ENCODE measurements at regions not wholly inside any gene's neighbourhood (a gene's known extent, or its start where the extent isn't known, plus 50 kb on each side); places are given as distances from the start of the nearest gene placed in this dataset.

GRCh38 chr10:106311590-106311989 is 852.9 kb downstream of the SORCS1 start:
- Histone ChIP-seq H3K9ac (ENCODE audit: control insufficient read depth, extremely low read depth, insufficient read depth, low read length) (no peak overlapping the region), H3K27me3 (ENCODE audit: control insufficient read depth, extremely low read depth, insufficient read depth, low read length) (no peaks in the 10 kb centered on the region), H3K4me1 (ENCODE audit: control insufficient read depth, extremely low read depth, insufficient read depth, low read length) (no peaks in the 10 kb centered on the region), H3K27ac (ENCODE audit: control insufficient read depth, insufficient read depth, low read length) (no peak overlapping the region), H3K9me3 (ENCODE audit: control insufficient read depth, low read depth, low read length) (no peaks in the 10 kb centered on the region), H3K36me3 (ENCODE audit: control insufficient read depth in 2 of 2, extremely low read depth in 1 of 2, insufficient read depth in 2 of 2, low read length in 2 of 2) (no peaks in the 10 kb centered on the region), H3K4me2 (ENCODE audit: control insufficient read depth, extremely low read depth, insufficient read depth, low read depth, low read length) (no peak overlapping the region), H2AFZ (ENCODE audit: control insufficient read depth, low read length) (no peak overlapping the region), H3K9me1 (ENCODE audit: control insufficient read depth, extremely low read depth, insufficient read depth, low read length) (no peaks in the 10 kb centered on the region), H3K79me2 (ENCODE audit: control insufficient read depth, insufficient read depth, low read length) (no peaks in the 10 kb centered on the region), H3K4me3 (ENCODE audit: control insufficient read depth in 2 of 3, extremely low read depth in 1 of 3, insufficient read depth in 2 of 3, low read depth in 1 of 3, low read length in 3 of 3) (no peak overlapping the region), H4K20me1 (ENCODE audit: control insufficient read depth, extremely low read depth, insufficient read depth, low read length) (no peaks in the 10 kb centered on the region)
- TF ChIP-seq CTCF (optimal IDR thresholded peaks at IDR 0.05 in 1 of 3, IDR thresholded peaks at IDR 0.05 in 1 of 3, conservative IDR thresholded peaks at IDR 0.05 in 1 of 3; ENCODE audit: extremely low read depth in 1 of 3, insufficient read depth in 2 of 3, low read length in 3 of 3) = no peak
- no peak for TF ChIP-seq EZH2 (IDR thresholded peaks at IDR 0.05; ENCODE audit: low read length)
- dilution Hi-C loops (cut with MboI; ENCODE audit: extremely low pct_ligation_motif_present, low sequenced_read_pairs) = no loop called here
- DNase-seq (ENCODE audit: low read depth, low spot score) (no peak), FAIRE-seq (no peak)

- Histone ChIP-seq H3K79me2 (ENCODE audit: control insufficient read depth, insufficient read depth, low read length) (no peaks in the 10 kb centered on the region), H3K27ac (ENCODE audit: control insufficient read depth, insufficient read depth, low read length) (no peak overlapping the region), H3K4me3 (ENCODE audit: control insufficient read depth in 2 of 3, extremely low read depth in 1 of 3, insufficient read depth in 2 of 3, low read depth in 1 of 3, low read length in 3 of 3) (no peak overlapping the region), H3K9ac (ENCODE audit: control insufficient read depth, extremely low read depth, insufficient read depth, low read length) (no peak overlapping the region), H2AFZ (ENCODE audit: control insufficient read depth, low read length) (no peak overlapping the region), H4K20me1 (ENCODE audit: control insufficient read depth, extremely low read depth, insufficient read depth, low read length) (no peaks in the 10 kb centered on the region), H3K9me1 (ENCODE audit: control insufficient read depth, extremely low read depth, insufficient read depth, low read length) (no peaks in the 10 kb centered on the region), H3K36me3 (ENCODE audit: control insufficient read depth in 2 of 2, extremely low read depth in 1 of 2, insufficient read depth in 2 of 2, low read length in 2 of 2) (no peaks in the 10 kb centered on the region), H3K27me3 (ENCODE audit: control insufficient read depth, extremely low read depth, insufficient read depth, low read length) (no peaks in the 10 kb centered on the region), H3K9me3 (ENCODE audit: control insufficient read depth, low read depth, low read length) (no peaks in the 10 kb centered on the region), H3K4me1 (ENCODE audit: control insufficient read depth, extremely low read depth, insufficient read depth, low read length) (no peaks in the 10 kb centered on the region), H3K4me2 (ENCODE audit: control insufficient read depth, extremely low read depth, insufficient read depth, low read depth, low read length) (no peak overlapping the region)
- TF ChIP-seq CTCF (optimal IDR thresholded peaks at IDR 0.05 in 1 of 3, IDR thresholded peaks at IDR 0.05 in 1 of 3, conservative IDR thresholded peaks at IDR 0.05 in 1 of 3; ENCODE audit: extremely low read depth in 1 of 3, insufficient read depth in 2 of 3, low read length in 3 of 3) (no peak), EZH2 (IDR thresholded peaks at IDR 0.05; ENCODE audit: low read length) (no peak)
- FAIRE-seq = no peak
- dilution Hi-C loops (cut with MboI; ENCODE audit: extremely low pct_ligation_motif_present, low sequenced_read_pairs) = no loop called here
- DNase-seq (ENCODE audit: low read depth, low spot score) = no peak
Measured at GRCh38 chr10:106310596-106310995, 853.9 kb downstream of the SORCS1 start.

All from keratinocyte (primary cell).